ENCODE measurements at regions not wholly inside any gene's neighbourhood (a gene's known extent, or its start where the extent isn't known, plus 50 kb on each side); places are given as distances from the start of the nearest gene placed in this dataset.

GRCh38 chr16:51888016-51888415, 658.9 kb downstream of the TOX3 start:
- DNase-seq, result no peak

- DNase-seq, result no peak
These were observed 660.5 kb downstream of the TOX3 start for GRCh38 chr16:51886456-51886855.

GRCh38 chr16:51884773-51885172, 662.2 kb downstream of the TOX3 start:
- DNase-seq, result no peak

- DNase-seq, result no peak
These were observed 665.2 kb downstream of the TOX3 start for GRCh38 chr16:51881731-51882130.

- DNase-seq, result no peak
These were observed 666.2 kb downstream of the TOX3 start for GRCh38 chr16:51880776-51881175.

GRCh38 chr16:51877686-51878085, 669.3 kb downstream of the TOX3 start:
- no peak for DNase-seq

GRCh38 chr16:51876934-51877333, 670.0 kb downstream of the TOX3 start:
- no peak for DNase-seq

- no peak for DNase-seq
These were observed 670.4 kb downstream of the TOX3 start for GRCh38 chr16:51876601-51876875.

- DNase-seq, result no peak
These were observed 670.9 kb downstream of the TOX3 start for GRCh38 chr16:51875834-51876600.

GRCh38 chr16:51872524-51872923, 674.4 kb downstream of the TOX3 start:
- DNase-seq, result no peak

- DNase-seq, result no peak
These were observed 676.6 kb downstream of the TOX3 start for GRCh38 chr16:51870296-51870854.

GRCh38 chr16:51869176-51869575, 677.8 kb downstream of the TOX3 start:
- DNase-seq, result no peak

- no peak for DNase-seq
These were observed 678.3 kb downstream of the TOX3 start for GRCh38 chr16:51868631-51869030.

- DNase-seq, result no peak
These were observed 679.4 kb downstream of the TOX3 start for GRCh38 chr16:51867386-51868065.

GRCh38 chr16:51864575-51864974, 682.4 kb downstream of the TOX3 start:
- no peak for DNase-seq

GRCh38 chr16:51854401-51854951, 692.5 kb downstream of the TOX3 start:
- no peak for DNase-seq

GRCh38 chr16:51853586-51853985, 693.4 kb downstream of the TOX3 start:
- DNase-seq, result no peak

- DNase-seq, result no peak
These were observed 694.1 kb downstream of the TOX3 start for GRCh38 chr16:51852892-51853291.

- DNase-seq, result no peak
These were observed 695.8 kb downstream of the TOX3 start for GRCh38 chr16:51851111-51851510.

- no peak for DNase-seq
These were observed 697.2 kb downstream of the TOX3 start for GRCh38 chr16:51849715-51850114.

- DNase-seq, result no peak
These were observed 694.7 kb upstream of the SALL1 start for GRCh38 chr16:51845586-51846305.

GRCh38 chr16:51839727-51840462, 688.8 kb upstream of the SALL1 start:
- no peak for DNase-seq

- DNase-seq, result no peak
These were observed 683.7 kb upstream of the SALL1 start for GRCh38 chr16:51834794-51835193.

All from activated CD4-positive, alpha-beta T cell treated with anti-CD3 and anti-CD28 coated beads, Interleukin-2, amount 50 U/mL, for 4 hours (primary cell).